Astrocyte (in vitro differentiated cells and primary cell): ENCODE measurements at regions not wholly inside any gene's neighbourhood (a gene's known extent, or its start where the extent isn't known, plus 50 kb on each side); places are given as distances from the start of the nearest gene placed in this dataset.

ENCODE experiments used
- EZH2 ChIP-seq: IDR thresholded peaks from 2 replicates; pipeline ENCODE4 v1.6.1; 2012; ENCODE audit warnings: mild to moderate bottlenecking, low read length, inconsistent platforms; ENCODE audit not compliant: insufficient read depth
- TF ChIP-seq, protein P1 (sequence below): IDR thresholded peaks from 2 replicates; pipeline ENCODE4 v1.5.1; 2011; ENCODE audit warnings: low read depth, mild to moderate bottlenecking, inconsistent platforms, low read length, moderate library complexity; ENCODE audit not compliant: insufficient read depth

DNA sequence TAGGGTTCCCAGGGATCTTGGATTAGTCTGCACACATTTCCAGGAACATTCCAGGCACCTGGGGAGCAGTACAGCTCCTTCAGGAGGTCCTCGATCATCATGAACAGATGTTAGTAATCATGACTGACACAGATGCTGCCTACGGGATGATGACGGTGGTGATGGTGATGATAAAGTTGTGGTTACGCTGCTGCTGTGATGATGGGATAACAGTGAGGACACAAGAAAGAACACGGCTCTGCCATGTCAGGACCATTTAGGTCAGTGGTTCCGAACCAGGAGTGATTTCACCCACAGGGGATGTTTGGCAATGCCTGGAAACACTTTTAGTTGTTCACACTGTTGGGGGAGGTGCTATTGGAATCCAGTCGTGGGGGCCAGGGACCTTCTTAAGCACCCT, 1193.0 kb downstream of the UQCRFS1 start:
- TF ChIP-seq, protein P1, sequence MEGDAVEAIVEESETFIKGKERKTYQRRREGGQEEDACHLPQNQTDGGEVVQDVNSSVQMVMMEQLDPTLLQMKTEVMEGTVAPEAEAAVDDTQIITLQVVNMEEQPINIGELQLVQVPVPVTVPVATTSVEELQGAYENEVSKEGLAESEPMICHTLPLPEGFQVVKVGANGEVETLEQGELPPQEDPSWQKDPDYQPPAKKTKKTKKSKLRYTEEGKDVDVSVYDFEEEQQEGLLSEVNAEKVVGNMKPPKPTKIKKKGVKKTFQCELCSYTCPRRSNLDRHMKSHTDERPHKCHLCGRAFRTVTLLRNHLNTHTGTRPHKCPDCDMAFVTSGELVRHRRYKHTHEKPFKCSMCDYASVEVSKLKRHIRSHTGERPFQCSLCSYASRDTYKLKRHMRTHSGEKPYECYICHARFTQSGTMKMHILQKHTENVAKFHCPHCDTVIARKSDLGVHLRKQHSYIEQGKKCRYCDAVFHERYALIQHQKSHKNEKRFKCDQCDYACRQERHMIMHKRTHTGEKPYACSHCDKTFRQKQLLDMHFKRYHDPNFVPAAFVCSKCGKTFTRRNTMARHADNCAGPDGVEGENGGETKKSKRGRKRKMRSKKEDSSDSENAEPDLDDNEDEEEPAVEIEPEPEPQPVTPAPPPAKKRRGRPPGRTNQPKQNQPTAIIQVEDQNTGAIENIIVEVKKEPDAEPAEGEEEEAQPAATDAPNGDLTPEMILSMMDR, result no peak
- no peak for TF ChIP-seq EZH2
